ENCODE measurements at regions not wholly inside any gene's neighbourhood (a gene's known extent, or its start where the extent isn't known, plus 50 kb on each side); places are given as distances from the start of the nearest gene placed in this dataset.
"Not testable (repeated sequence)": the region's sequence is repeated elsewhere in the genome, so short reads cannot be mapped to it uniquely, and the experiment has no call there.

DNA sequence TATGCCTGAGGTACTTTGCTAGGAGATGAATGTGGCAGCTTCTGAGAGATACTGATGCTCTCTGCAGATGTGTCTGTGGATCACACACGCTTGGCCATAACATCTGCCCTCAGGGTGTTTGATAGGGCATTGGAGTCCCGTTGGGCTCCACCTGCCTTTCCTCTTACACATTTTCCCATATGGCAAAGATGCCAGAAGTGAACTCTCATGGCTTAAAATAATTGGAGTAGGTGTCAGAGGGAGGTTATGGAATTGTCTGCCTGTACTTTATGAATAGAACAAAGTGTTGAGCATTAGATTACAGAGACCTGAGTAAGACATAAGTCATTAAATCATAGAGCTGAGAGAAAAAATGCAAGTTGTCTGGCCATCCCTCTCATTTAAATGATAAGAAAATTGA is 75.3 kb upstream of the PNPT1 start:
- TF ChIP-seq, protein P1, sequence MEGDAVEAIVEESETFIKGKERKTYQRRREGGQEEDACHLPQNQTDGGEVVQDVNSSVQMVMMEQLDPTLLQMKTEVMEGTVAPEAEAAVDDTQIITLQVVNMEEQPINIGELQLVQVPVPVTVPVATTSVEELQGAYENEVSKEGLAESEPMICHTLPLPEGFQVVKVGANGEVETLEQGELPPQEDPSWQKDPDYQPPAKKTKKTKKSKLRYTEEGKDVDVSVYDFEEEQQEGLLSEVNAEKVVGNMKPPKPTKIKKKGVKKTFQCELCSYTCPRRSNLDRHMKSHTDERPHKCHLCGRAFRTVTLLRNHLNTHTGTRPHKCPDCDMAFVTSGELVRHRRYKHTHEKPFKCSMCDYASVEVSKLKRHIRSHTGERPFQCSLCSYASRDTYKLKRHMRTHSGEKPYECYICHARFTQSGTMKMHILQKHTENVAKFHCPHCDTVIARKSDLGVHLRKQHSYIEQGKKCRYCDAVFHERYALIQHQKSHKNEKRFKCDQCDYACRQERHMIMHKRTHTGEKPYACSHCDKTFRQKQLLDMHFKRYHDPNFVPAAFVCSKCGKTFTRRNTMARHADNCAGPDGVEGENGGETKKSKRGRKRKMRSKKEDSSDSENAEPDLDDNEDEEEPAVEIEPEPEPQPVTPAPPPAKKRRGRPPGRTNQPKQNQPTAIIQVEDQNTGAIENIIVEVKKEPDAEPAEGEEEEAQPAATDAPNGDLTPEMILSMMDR (IDR thresholded peaks at IDR 0.05; ENCODE audit: low read depth, low read length): no peak
- no peak for DNase-seq (ENCODE audit: extremely low read depth, low read depth)

DNA sequence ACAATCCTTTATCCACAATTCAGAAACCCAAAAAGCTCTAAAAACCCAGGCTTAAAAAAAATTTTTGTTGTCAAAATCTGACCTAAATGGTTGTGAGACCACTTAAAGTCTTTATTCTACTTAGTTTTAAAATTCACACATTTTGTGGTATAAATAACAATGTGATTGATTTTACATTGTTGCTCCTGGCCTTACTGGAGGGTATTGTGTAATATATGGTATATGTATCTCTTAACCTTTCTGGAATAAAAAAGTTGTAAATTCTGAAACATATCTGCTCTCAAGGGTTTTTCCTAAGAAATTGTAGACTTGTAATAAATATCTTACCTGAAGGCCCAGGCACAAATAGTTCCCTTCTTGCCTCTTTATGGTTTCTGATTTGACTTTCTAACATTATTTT is 73.3 kb upstream of the PNPT1 start:
- TF ChIP-seq, protein P1 (IDR thresholded peaks at IDR 0.05; ENCODE audit: low read depth, low read length): no peak
- no peak for DNase-seq (ENCODE audit: extremely low read depth, low read depth)

DNA sequence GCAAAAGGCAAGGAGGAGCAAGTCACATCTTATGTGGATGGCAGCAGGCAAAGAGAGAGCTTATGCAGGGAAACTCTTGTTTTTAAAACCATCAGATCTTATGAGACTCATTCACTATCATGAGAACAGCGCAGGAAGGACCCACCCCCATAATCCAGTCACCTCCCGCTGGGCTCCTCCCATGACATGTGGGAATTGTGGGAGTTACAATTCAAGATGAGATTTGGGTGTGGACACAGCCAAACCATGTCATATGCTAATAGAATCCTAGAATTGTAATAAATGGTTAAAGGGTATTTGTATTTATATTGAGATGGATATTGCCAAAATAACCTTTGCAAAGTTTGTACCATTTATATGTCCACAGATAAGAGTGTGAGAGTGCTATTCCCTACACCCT is 72.1 kb upstream of the PNPT1 start:
- not testable (repeated sequence) for DNase-seq (ENCODE audit: extremely low read depth, low read depth)

DNA sequence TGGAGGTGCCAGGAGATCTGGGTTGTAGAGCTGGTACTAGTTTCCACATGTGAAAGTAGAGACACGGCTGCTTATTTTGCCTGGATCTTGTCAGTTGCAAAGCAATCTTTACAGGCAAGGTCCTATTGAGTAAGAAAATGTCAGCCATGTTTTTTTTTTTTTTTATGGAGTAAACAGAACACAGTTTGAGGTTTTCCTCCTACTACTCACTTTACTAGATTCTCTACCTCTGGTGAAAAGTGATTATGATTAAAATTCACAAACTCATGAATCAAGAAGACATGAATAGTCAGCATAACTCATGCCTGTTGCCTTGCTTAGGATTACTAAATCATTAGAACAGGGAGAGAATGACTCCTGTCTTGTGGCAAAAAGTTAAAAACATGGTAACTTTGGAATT is 70.1 kb upstream of the PNPT1 start:
- TF ChIP-seq, protein P1 (IDR thresholded peaks at IDR 0.05; ENCODE audit: low read depth, low read length): no peak
- DNase-seq (ENCODE audit: extremely low read depth, low read depth): no peak

DNA sequence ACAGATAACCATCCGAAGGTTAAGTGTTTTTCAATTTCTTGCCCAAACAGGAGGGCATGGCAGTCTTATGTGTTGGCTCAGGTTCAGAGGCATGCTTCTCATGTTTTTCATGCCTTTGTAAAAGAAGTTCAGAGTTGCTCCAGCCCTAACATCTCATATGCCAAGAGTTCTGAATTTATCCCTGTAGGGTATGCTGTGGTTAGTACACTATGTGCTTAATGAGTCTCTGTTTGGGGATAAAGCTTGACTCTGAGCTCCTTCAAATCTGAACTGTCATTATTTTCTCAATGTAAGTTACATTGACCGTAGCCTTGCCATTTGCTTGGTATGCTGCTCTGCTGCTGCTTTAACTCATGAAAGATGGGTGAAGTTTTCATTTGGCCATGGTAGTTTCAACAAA is 67.9 kb upstream of the PNPT1 start:
- DNase-seq (ENCODE audit: extremely low read depth, low read depth): no peak
- TF ChIP-seq, protein P1 (IDR thresholded peaks at IDR 0.05; ENCODE audit: low read depth, low read length): no peak

DNA sequence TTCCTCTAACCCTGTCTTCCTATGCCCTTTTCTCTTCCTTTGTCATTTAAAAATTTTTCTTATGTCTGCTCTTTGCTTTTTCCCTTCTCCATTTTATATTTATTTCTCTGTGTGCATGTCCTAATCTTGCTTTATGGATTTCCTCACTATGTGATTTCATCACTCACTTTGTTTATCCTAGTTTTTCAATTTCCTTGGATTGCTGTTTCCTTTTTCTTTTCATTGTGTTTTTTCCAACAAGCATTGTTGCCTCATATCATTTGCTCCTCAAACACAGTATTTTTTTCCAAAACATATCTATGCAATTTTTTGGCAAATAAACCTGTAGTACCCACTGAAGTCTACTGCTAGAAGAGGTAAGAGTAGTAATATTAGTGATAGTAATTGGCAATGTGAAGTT is 67.4 kb upstream of the PNPT1 start:
- TF ChIP-seq, protein P1 (IDR thresholded peaks at IDR 0.05; ENCODE audit: low read depth, low read length): no peak
- no peak for DNase-seq (ENCODE audit: extremely low read depth, low read depth)

DNA sequence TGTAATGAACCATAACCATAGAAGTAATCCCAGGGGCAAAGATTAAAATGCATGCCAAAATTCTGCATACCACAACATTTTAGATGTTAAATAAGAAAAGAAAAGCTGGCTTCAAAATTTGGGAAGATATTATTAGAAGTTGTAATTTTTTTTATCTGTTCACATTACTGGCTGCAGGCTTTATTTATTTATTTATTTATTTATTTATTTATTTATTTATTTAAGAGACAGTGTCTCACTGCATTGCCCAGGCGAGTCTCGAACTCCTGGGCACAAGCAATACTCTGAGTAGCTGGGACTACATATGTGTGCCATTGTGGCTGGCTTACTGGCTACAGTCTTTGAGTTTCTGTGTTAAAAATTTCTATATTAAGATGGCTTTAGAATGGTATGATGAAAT is 66.5 kb upstream of the PNPT1 start:
- DNase-seq (ENCODE audit: extremely low read depth, low read depth): no peak
- TF ChIP-seq, protein P1 (IDR thresholded peaks at IDR 0.05; ENCODE audit: low read depth, low read length): no peak

DNA sequence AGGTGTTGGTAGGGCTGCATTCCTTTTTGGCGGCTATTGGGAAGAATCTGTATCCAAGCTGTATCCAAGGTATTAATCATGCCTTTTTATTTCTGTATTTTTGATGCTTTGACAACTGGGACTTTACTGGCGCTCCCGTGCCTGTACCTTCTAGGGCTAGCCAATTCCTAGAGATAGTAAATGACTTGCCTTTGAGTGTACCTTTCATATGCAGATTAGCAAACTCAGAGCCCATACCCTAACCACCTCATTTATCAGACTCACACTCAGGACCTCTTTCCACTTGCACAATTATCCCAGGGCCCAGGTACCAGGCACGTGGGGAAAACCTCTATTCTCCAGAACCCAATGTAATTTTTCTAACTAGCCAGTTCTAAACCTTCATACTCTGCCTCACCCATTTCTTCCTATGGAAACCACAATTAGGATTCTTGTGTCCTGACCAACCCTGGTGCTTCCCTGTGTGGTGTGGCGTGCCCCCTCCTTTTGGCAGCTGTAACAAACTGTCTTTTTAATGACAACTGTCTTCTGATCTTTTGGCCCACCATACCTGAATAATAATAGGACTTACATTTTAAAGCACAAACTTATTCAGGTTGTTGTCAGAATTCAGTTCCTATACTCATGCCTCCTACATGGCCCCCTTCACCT is 65.8 kb upstream of the PNPT1 start:
- TF ChIP-seq, protein P1 (IDR thresholded peaks at IDR 0.05; ENCODE audit: low read depth, low read length): no peak
- DNase-seq (ENCODE audit: extremely low read depth, low read depth): no peak
